ENCODE measurements at regions not wholly inside any gene's neighbourhood (a gene's known extent, or its start where the extent isn't known, plus 50 kb on each side); places are given as distances from the start of the nearest gene placed in this dataset.

- TF ChIP-seq CTCF (IDR thresholded peaks at IDR 0.05) = peak; percentile 18 to 74 (median 73)
Measured at GRCh38 chr18:73842795-73843394, 304.7 kb downstream of the FBXO15 start.

GRCh38 chr18:73841661-73842060, 306.0 kb downstream of the FBXO15 start:
- H3K27ac ChIP-seq = no peak overlapping the region
- no peaks in the 10 kb centered on the region for H3K36me3 ChIP-seq
- DNase-seq (ENCODE audit: low spot score in 2 of 2) = no peak
- H3K4me3 ChIP-seq = no peak overlapping the region
- H3K27me3 ChIP-seq = no peaks in the 10 kb centered on the region
- intact Hi-C loops (cut with DNase I) = no loop called here
- no peak for TF ChIP-seq CTCF (IDR thresholded peaks at IDR 0.05)
- H3K4me1 ChIP-seq = no peaks in the 10 kb centered on the region
- no peaks in the 10 kb centered on the region for H3K9me3 ChIP-seq

More at GRCh38 chr18:73842795-73843394, 304.7 kb downstream of the FBXO15 start:
- H3K4me3 ChIP-seq = peak overlapping the region in 1 of 2 donors; percentile 41
- DNase-seq (ENCODE audit: low spot score in 2 of 2) = no peak
- H3K4me1 ChIP-seq = no peaks in the 10 kb centered on the region
- H3K9me3 ChIP-seq = no peaks in the 10 kb centered on the region
- no peaks in the 10 kb centered on the region for H3K36me3 ChIP-seq
- H3K27ac ChIP-seq = no peak overlapping the region
- intact Hi-C loops (cut with DNase I) = no loop called here
- H3K27me3 ChIP-seq = no peaks in the 10 kb centered on the region

DNA sequence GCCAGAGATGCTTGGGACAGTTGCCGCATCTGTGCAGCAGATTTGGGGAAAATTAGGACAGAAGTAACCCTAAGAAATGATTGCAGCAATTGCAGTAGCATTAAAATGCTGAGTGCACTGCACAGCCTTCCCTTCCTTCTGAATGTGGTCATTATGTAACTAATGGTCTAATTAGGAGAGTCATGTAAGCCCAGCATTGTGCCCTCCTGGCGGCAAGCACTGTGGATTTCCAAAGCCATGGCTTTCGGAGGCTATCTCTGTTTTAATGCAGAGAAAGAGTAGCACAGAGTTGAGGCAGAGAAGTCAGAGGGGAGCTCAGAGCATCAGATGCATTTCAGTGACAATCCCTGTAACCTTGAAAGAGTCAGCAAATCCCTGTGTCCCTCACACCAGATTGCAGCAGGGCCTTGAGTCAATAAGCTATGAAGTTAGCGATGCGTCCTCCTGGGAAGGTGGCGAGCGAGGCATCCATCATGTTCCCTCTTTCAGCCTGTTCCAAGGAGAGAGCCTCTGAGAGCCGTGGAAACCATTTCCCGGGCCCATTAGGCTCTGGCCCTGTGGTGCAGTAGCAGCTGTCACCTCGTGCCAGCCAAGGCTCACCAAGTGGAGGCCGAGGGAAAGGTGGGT, 307.2 kb downstream of the FBXO15 start:
- no peak overlapping the region for H3K27ac ChIP-seq
- no peaks in the 10 kb centered on the region for H3K9me3 ChIP-seq
- no peak for DNase-seq (ENCODE audit: low spot score in 2 of 2)
- H3K36me3 ChIP-seq = no peaks in the 10 kb centered on the region
- intact Hi-C loops (cut with DNase I) = no loop called here
- no peak overlapping the region for H3K4me3 ChIP-seq
- no peak for TF ChIP-seq CTCF (IDR thresholded peaks at IDR 0.05)
- H3K27me3 ChIP-seq = no peaks in the 10 kb centered on the region
- no peaks in the 10 kb centered on the region for H3K4me1 ChIP-seq

DNA sequence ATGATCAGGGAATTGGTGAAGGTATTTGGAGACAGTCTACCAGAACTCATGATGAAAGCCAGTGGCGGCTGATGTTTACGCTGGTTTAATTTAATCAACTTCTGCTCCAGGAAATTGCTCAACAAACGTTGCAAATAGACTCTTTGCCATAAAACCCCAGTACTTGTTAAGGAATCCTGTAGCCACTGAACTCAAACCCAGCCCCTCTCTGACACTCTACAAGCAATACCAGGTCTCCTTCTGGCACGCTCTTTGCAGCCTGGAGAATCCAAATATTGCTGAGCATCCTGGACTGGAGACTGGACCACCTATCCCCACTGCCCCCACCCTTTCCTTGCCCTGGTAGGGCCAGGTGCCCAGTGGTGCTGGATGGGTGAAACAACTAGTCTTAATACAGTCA, 308.2 kb downstream of the FBXO15 start:
- Histone ChIP-seq H3K4me1 (no peaks in the 10 kb centered on the region), H3K9me3 (no peaks in the 10 kb centered on the region), H3K36me3 (no peaks in the 10 kb centered on the region), H3K27me3 (no peaks in the 10 kb centered on the region), H3K27ac (no peak overlapping the region), H3K4me3 (no peak overlapping the region)
- intact Hi-C loops (cut with DNase I) = no loop called here
- no peak for TF ChIP-seq CTCF (IDR thresholded peaks at IDR 0.05)
- DNase-seq (ENCODE audit: low spot score in 2 of 2) = no peak

DNA sequence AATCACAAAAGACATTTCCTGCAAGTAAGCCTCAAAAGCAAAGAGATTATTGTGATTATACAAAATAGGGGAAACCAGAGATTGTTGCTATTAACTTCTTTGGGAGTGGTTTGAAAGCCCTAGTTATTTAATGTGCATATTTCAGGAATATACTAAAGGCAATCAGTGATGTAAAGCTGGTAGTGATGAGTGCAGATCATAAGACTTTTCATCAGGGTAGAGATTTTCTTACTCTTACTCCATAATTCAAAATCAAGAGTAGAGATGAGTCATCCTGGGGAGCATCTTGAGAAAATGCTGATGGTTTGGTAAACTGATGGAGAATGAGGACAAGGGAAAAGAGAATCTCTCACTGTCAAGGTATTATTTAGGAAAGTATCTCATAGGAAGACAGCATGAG, 309.5 kb downstream of the FBXO15 start:
- no peak overlapping the region for H3K4me3 ChIP-seq
- no peaks in the 10 kb centered on the region for H3K9me3 ChIP-seq
- no peaks in the 10 kb centered on the region for H3K36me3 ChIP-seq
- no peaks in the 10 kb centered on the region for H3K4me1 ChIP-seq
- intact Hi-C loops (cut with DNase I) = no loop called here
- H3K27me3 ChIP-seq = no peaks in the 10 kb centered on the region
- H3K27ac ChIP-seq = no peak overlapping the region
- no peak for TF ChIP-seq CTCF (IDR thresholded peaks at IDR 0.05)
- DNase-seq (ENCODE audit: low spot score in 2 of 2) = no peak

Data from ascending aorta (tissue), 2 donors.